ENCODE measurements at regions not wholly inside any gene's neighbourhood (a gene's known extent, or its start where the extent isn't known, plus 50 kb on each side); places are given as distances from the start of the nearest gene placed in this dataset.

DNA sequence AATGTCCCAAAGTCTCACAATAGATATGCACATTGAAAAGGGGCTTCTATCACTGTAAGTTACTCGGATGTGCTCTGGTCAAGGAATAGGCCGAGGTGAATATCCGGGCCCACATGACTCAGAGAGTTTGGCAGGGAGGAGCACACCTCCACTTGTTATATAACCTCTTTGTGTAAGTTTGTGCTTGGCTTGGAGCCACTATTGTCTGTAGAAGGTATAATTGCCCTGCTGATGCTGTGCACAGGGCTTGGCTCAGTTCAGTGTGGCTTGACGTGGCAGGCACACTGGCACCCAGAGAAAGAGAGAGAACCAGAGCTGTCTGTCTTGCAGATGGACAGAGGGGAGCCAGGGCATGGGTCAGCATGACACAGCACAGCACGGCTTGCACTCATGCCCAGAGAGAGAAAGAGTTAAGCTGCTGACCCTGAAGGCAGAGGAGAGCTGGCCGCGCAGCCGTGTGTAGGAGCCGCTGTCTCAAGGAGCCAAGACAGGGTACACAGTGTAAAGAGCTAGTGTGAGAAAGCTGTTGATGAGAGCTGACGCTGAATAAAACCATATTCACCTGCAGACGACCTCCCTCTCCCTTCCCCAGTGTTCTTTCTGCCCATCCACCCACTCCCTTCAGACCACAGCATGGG is 482.5 kb downstream of the C6orf118 start:
- 90% methylated on average over 11 of the region's 11 CpGs for WGBS
- H3K4me3 ChIP-seq (ENCODE audit: low read length): no peak overlapping the region
- no peak overlapping the region for H3K27ac ChIP-seq (ENCODE audit: low read depth, low read length)

DNA sequence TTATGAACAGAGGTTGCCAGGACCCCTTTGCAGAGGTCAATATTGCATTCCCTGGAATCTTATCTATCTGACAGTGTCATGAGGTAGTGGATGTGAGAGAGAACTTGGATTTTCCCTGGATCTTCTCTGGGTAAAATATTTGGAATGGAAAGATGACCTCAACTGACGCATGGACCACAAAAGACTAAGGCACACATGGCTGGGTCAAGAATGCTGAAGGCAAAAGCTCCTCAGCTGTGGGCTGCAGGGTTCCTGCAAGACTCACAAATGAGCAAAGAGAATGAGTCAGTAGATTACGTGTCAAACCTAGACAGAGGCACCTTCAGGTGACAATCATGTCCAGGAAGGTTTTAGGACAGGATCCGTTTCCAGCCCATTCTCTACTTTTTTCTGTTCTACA is 484.0 kb downstream of the C6orf118 start:
- H3K36me3 ChIP-seq (ENCODE audit: insufficient read depth, low read length): no peaks in the 10 kb centered on the region
- H3K9me3 ChIP-seq (ENCODE audit: insufficient read depth, low read depth, low read length): no peaks in the 10 kb centered on the region
- H3K27me3 ChIP-seq (ENCODE audit: insufficient read depth, low read length): no peaks in the 10 kb centered on the region
- no peak overlapping the region for H3K9ac ChIP-seq (ENCODE audit: low read depth, low read length)
- H3K4me1 ChIP-seq (ENCODE audit: insufficient read depth, low read length): no peaks in the 10 kb centered on the region; the same call in 1 of the 2 replicates
- no peak overlapping the region for H3K27ac ChIP-seq (ENCODE audit: low read depth, low read length)
- 96% methylated on average over 3 of the region's 3 CpGs for WGBS
- no peak overlapping the region for H3K4me3 ChIP-seq (ENCODE audit: low read length)

More for the DNA sequence above, 482.5 kb downstream of the C6orf118 start:
- Histone ChIP-seq H3K4me1 (ENCODE audit: insufficient read depth, low read length) (no peaks in the 10 kb centered on the region; the same call in 1 of the 2 replicates), H3K27me3 (ENCODE audit: insufficient read depth, low read length) (no peaks in the 10 kb centered on the region), H3K9ac (ENCODE audit: low read depth, low read length) (no peak overlapping the region), H3K36me3 (ENCODE audit: insufficient read depth, low read length) (no peaks in the 10 kb centered on the region), H3K9me3 (ENCODE audit: insufficient read depth, low read depth, low read length) (no peaks in the 10 kb centered on the region)

GRCh38 chr6:164817662-164818061 is 491.7 kb downstream of the C6orf118 start:
- no peak overlapping the region for H3K9ac ChIP-seq (ENCODE audit: low read depth, low read length)
- H3K36me3 ChIP-seq (ENCODE audit: insufficient read depth, low read length): no peaks in the 10 kb centered on the region
- H3K4me3 ChIP-seq (ENCODE audit: low read length): no peak overlapping the region
- H3K9me3 ChIP-seq (ENCODE audit: insufficient read depth, low read depth, low read length): peaks cover 27% of the 10 kb centered on the region
- no peak overlapping the region for H3K27ac ChIP-seq (ENCODE audit: low read depth, low read length)
- 98% methylated on average over 1 of the region's 1 CpG for WGBS
- H3K27me3 ChIP-seq (ENCODE audit: insufficient read depth, low read length): no peaks in the 10 kb centered on the region
- no peaks in the 10 kb centered on the region for H3K4me1 ChIP-seq (ENCODE audit: insufficient read depth, low read length)

GRCh38 chr6:164812706-164813105 is 496.7 kb downstream of the C6orf118 start:
- H3K9me3 ChIP-seq (ENCODE audit: insufficient read depth, low read depth, low read length): peaks cover 49% of the 10 kb centered on the region
- no peaks in the 10 kb centered on the region for H3K27me3 ChIP-seq (ENCODE audit: insufficient read depth, low read length)
- H3K4me3 ChIP-seq (ENCODE audit: low read length): no peak overlapping the region
- no peaks in the 10 kb centered on the region for H3K4me1 ChIP-seq (ENCODE audit: insufficient read depth, low read length)
- no peak overlapping the region for H3K27ac ChIP-seq (ENCODE audit: low read depth, low read length)
- no peak overlapping the region for H3K9ac ChIP-seq (ENCODE audit: low read depth, low read length)
- H3K36me3 ChIP-seq (ENCODE audit: insufficient read depth, low read length): no peaks in the 10 kb centered on the region

GRCh38 chr6:164807125-164807524 is 502.3 kb downstream of the C6orf118 start:
- 86% methylated on average over 2 of the region's 2 CpGs for WGBS
- no peaks in the 10 kb centered on the region for H3K4me1 ChIP-seq (ENCODE audit: insufficient read depth, low read length)
- peaks cover 49% of the 10 kb centered on the region for H3K9me3 ChIP-seq (ENCODE audit: insufficient read depth, low read depth, low read length)
- H3K9ac ChIP-seq (ENCODE audit: low read depth, low read length): no peak overlapping the region
- no peak overlapping the region for H3K27ac ChIP-seq (ENCODE audit: low read depth, low read length)
- no peak overlapping the region for H3K4me3 ChIP-seq (ENCODE audit: low read length)
- no peaks in the 10 kb centered on the region for H3K27me3 ChIP-seq (ENCODE audit: insufficient read depth, low read length)
- H3K36me3 ChIP-seq (ENCODE audit: insufficient read depth, low read length): no peaks in the 10 kb centered on the region

GRCh38 chr6:164795056-164795815 is 514.2 kb downstream of the C6orf118 start:
- Histone ChIP-seq H3K36me3 (ENCODE audit: insufficient read depth, low read length) (no peaks in the 10 kb centered on the region), H3K9me3 (ENCODE audit: insufficient read depth, low read depth, low read length) (no peaks in the 10 kb centered on the region), H3K4me1 (ENCODE audit: insufficient read depth, low read length) (no peaks in the 10 kb centered on the region), H3K9ac (ENCODE audit: low read depth, low read length) (no peak overlapping the region), H3K27me3 (ENCODE audit: insufficient read depth, low read length) (no peaks in the 10 kb centered on the region), H3K4me3 (ENCODE audit: low read length) (no peak overlapping the region), H3K27ac (ENCODE audit: low read depth, low read length) (no peak overlapping the region)
- 94% methylated on average over 8 of the region's 9 CpGs for WGBS

DNA sequence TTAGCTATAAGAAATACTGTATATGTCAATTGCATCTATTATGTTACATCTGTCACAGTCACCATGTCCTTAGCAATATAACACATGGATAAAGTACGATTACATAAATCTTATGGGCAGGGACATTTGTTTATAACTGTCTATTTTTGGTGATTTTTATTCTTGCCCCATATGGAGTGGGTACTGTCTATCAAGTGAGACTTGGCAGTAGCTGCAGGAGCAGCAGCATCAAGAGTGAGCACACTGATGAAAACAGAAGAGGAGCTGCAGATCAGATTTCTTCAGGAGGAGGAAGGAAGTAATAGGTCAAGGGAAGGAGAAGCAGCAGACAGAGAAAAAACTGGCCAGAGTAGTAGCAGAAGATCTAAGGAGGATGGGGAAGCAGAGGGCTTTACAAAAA is 516.7 kb downstream of the C6orf118 start:
- Histone ChIP-seq H3K4me3 (ENCODE audit: low read length) (no peak overlapping the region), H3K36me3 (ENCODE audit: insufficient read depth, low read length) (no peaks in the 10 kb centered on the region), H3K9me3 (ENCODE audit: insufficient read depth, low read depth, low read length) (0 out of 2 replicates have a peak, but pooled peaks cover 5% of the 10 kb centered on the region), H3K27me3 (ENCODE audit: insufficient read depth, low read length) (no peaks in the 10 kb centered on the region), H3K27ac (ENCODE audit: low read depth, low read length) (no peak overlapping the region), H3K9ac (ENCODE audit: low read depth, low read length) (no peak overlapping the region), H3K4me1 (ENCODE audit: insufficient read depth, low read length) (no peaks in the 10 kb centered on the region)
- WGBS: 91% methylated on average over 1 of the region's 1 CpG

- no peak overlapping the region for H3K27ac ChIP-seq (ENCODE audit: low read depth, low read length)
Measured at GRCh38 chr6:164791498-164791897, 517.9 kb downstream of the C6orf118 start.

DNA sequence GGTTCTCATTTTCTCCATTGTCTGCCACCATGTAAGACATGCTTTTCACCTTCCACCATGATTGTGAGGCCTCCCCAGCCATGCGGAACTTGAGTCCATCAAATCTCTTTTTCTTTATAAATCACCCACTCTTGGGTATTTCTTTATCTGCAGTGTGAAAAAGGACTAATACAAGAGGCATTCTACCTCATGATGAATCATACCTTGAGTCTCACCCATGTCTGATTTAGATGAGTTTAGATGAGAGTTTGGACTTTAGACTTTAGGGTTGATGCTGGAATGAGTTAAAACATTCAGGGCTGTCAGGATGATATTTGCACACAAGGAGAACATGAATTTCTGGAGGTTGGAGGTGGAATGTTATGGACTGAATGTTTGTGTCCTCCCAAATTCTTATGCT is 545.6 kb downstream of the C6orf118 start:
- no peaks in the 10 kb centered on the region for H3K27me3 ChIP-seq (ENCODE audit: insufficient read depth, low read length)
- H3K36me3 ChIP-seq (ENCODE audit: insufficient read depth, low read length): no peaks in the 10 kb centered on the region
- no peak overlapping the region for H3K4me3 ChIP-seq (ENCODE audit: low read length)
- WGBS: 86% methylated on average over 1 of the region's 1 CpG
- 0 out of 2 replicates have a peak, but pooled peaks cover 8% of the 10 kb centered on the region for H3K9me3 ChIP-seq (ENCODE audit: insufficient read depth, low read depth, low read length)
- H3K27ac ChIP-seq (ENCODE audit: low read depth, low read length): no peak overlapping the region
- no peak overlapping the region for H3K9ac ChIP-seq (ENCODE audit: low read depth, low read length)
- no peaks in the 10 kb centered on the region for H3K4me1 ChIP-seq (ENCODE audit: insufficient read depth, low read length)

More at GRCh38 chr6:164791498-164791897, 517.9 kb downstream of the C6orf118 start:
- no peak overlapping the region for H3K4me3 ChIP-seq (ENCODE audit: low read length)
- H3K36me3 ChIP-seq (ENCODE audit: insufficient read depth, low read length): no peaks in the 10 kb centered on the region
- no peaks in the 10 kb centered on the region for H3K27me3 ChIP-seq (ENCODE audit: insufficient read depth, low read length)
- H3K9ac ChIP-seq (ENCODE audit: low read depth, low read length): no peak overlapping the region
- 0 out of 2 replicates have a peak, but pooled peaks cover 5% of the 10 kb centered on the region for H3K9me3 ChIP-seq (ENCODE audit: insufficient read depth, low read depth, low read length)
- H3K4me1 ChIP-seq (ENCODE audit: insufficient read depth, low read length): no peaks in the 10 kb centered on the region

DNA sequence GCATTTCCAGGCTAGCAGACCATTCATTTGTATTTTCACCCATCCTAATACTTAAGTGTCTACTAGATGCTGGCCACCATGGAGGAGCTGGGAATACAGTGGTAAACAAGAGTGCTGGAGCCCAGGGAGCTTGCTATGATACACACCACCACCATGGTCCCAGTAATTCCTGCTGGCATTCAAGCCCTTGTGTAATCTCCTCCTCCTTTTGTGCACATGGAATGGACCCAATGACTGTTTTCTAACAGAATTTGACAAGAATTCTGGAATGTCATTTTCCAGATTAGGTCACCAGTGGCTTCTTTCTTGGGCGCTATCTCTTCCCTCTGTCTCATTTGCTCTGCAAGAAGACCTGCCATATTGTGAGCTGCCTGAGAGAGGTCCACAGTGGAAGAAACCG is 552.0 kb downstream of the C6orf118 start:
- Histone ChIP-seq H3K27me3 (ENCODE audit: insufficient read depth, low read length) (no peaks in the 10 kb centered on the region), H3K36me3 (ENCODE audit: insufficient read depth, low read length) (no peaks in the 10 kb centered on the region), H3K4me1 (ENCODE audit: insufficient read depth, low read length) (peaks cover 10% of the 10 kb centered on the region; the same call in 1 of the 2 replicates), H3K9ac (ENCODE audit: low read depth, low read length) (no peak overlapping the region), H3K27ac (ENCODE audit: low read depth, low read length) (no peak overlapping the region), H3K9me3 (ENCODE audit: insufficient read depth, low read depth, low read length) (0 out of 2 replicates have a peak, but pooled peaks cover 8% of the 10 kb centered on the region), H3K4me3 (ENCODE audit: low read length) (no peak overlapping the region)
- 97% methylated on average over 2 of the region's 2 CpGs for WGBS

- no peaks in the 10 kb centered on the region for H3K36me3 ChIP-seq (ENCODE audit: insufficient read depth, low read length)
- no peak overlapping the region for H3K27ac ChIP-seq (ENCODE audit: low read depth, low read length)
- WGBS: 91% methylated on average over 8 of the region's 8 CpGs
- H3K4me3 ChIP-seq (ENCODE audit: low read length): no peak overlapping the region
- no peak overlapping the region for H3K9ac ChIP-seq (ENCODE audit: low read depth, low read length)
- H3K4me1 ChIP-seq (ENCODE audit: insufficient read depth, low read length): peaks cover 10% of the 10 kb centered on the region; the same call in 1 of the 2 replicates
- no peaks in the 10 kb centered on the region for H3K27me3 ChIP-seq (ENCODE audit: insufficient read depth, low read length)
- H3K9me3 ChIP-seq (ENCODE audit: insufficient read depth, low read depth, low read length): 0 out of 2 replicates have a peak, but pooled peaks cover 8% of the 10 kb centered on the region
Measured at GRCh38 chr6:164756723-164757122, 552.7 kb downstream of the C6orf118 start.

Data from HUES64 (cell line).